Osteocyte (in vitro differentiated cells): ENCODE measurements at regions not wholly inside any gene's neighbourhood (a gene's known extent, or its start where the extent isn't known, plus 50 kb on each side); places are given as distances from the start of the nearest gene placed in this dataset.

Experiments used
- DNase-seq: peaks from one replicate; pipeline ENCODE4 v3.0.0; 2021; ENCODE audit warnings: mixed read lengths; ENCODE audit not compliant: unreplicated experiment; ENCODE audit errors: extremely low spot score
- H3K27ac Mint-ChIP-seq: one replicate; pipeline ENCODE4 v1.8.0; 2021; ENCODE audit warnings: mild to moderate bottlenecking, mixed read lengths; ENCODE audit not compliant: unreplicated experiment
- H3K27me3 Mint-ChIP-seq: one replicate; pipeline ENCODE4 v1.8.0; 2021; ENCODE audit warnings: mixed read lengths; ENCODE audit not compliant: unreplicated experiment
- H3K36me3 Mint-ChIP-seq: one replicate; pipeline ENCODE4 v1.8.0; 2021; ENCODE audit warnings: mixed read lengths; ENCODE audit not compliant: unreplicated experiment
- H3K4me1 Mint-ChIP-seq: one replicate; pipeline ENCODE4 v1.8.0; 2021; ENCODE audit warnings: mixed read lengths; ENCODE audit not compliant: unreplicated experiment
- H3K4me3 Mint-ChIP-seq: one replicate; pipeline ENCODE4 v1.8.0; 2021; ENCODE audit warnings: mild to moderate bottlenecking, moderate library complexity, mixed read lengths; ENCODE audit not compliant: unreplicated experiment
- H3K9me3 Mint-ChIP-seq: one replicate; pipeline ENCODE4 v1.8.0; 2021; ENCODE audit warnings: mixed read lengths; ENCODE audit not compliant: unreplicated experiment
- CTCF ChIP-seq: fragments of 200-600 bp; sonication (generic); IDR thresholded peaks from 2 replicates; pipeline ENCODE4 v1.5.0; 2021; ENCODE audit warnings: antibody characterized with exemption, mild to moderate bottlenecking, moderate library complexity

- H3K4me1 Mint-ChIP-seq: no peaks in the 10 kb centered on the region
Measured at GRCh38 chr20:24730750-24731149, 218.3 kb upstream of the CST7 start.

GRCh38 chr20:24731312-24731711 lies 217.8 kb upstream of the CST7 start:
- Mint-ChIP-seq H3K36me3 (no peaks in the 10 kb centered on the region), H3K27ac (no peak overlapping the region), H3K9me3 (no peaks in the 10 kb centered on the region), H3K4me3 (no peak overlapping the region), H3K4me1 (no peaks in the 10 kb centered on the region), H3K27me3 (no peaks in the 10 kb centered on the region)
- TF ChIP-seq CTCF: no peak
- peak; percentile 78 for DNase-seq

More at GRCh38 chr20:24730750-24731149, 218.3 kb upstream of the CST7 start:
- TF ChIP-seq CTCF: no peak
- H3K4me3 Mint-ChIP-seq: no peak overlapping the region
- no peak overlapping the region for H3K27ac Mint-ChIP-seq
- peak; percentile 74 for DNase-seq
- H3K27me3 Mint-ChIP-seq: no peaks in the 10 kb centered on the region
- no peaks in the 10 kb centered on the region for H3K9me3 Mint-ChIP-seq
- no peaks in the 10 kb centered on the region for H3K36me3 Mint-ChIP-seq

GRCh38 chr20:24732076-24732475 lies 217.0 kb upstream of the CST7 start:
- Mint-ChIP-seq H3K36me3 (no peaks in the 10 kb centered on the region), H3K27ac (no peak overlapping the region), H3K4me1 (no peaks in the 10 kb centered on the region), H3K27me3 (no peaks in the 10 kb centered on the region), H3K9me3 (no peaks in the 10 kb centered on the region), H3K4me3 (no peak overlapping the region)
- no peak for TF ChIP-seq CTCF
- peak; percentile 60 for DNase-seq

- Mint-ChIP-seq H3K4me1 (no peaks in the 10 kb centered on the region), H3K36me3 (no peaks in the 10 kb centered on the region), H3K27ac (no peak overlapping the region), H3K4me3 (no peak overlapping the region), H3K9me3 (no peaks in the 10 kb centered on the region), H3K27me3 (no peaks in the 10 kb centered on the region)
- DNase-seq: peak; percentile 69
- no peak for TF ChIP-seq CTCF
Measured at GRCh38 chr20:24732599-24732998, 216.5 kb upstream of the CST7 start.

GRCh38 chr20:24733416-24733815 lies 215.7 kb upstream of the CST7 start:
- Mint-ChIP-seq H3K27ac (no peak overlapping the region), H3K4me3 (no peak overlapping the region), H3K4me1 (no peaks in the 10 kb centered on the region), H3K27me3 (no peaks in the 10 kb centered on the region), H3K36me3 (no peaks in the 10 kb centered on the region), H3K9me3 (no peaks in the 10 kb centered on the region)
- DNase-seq: no peak
- no peak for TF ChIP-seq CTCF
